Aorta (tissue), 5 donors: ENCODE measurements at regions not wholly inside any gene's neighbourhood (a gene's known extent, or its start where the extent isn't known, plus 50 kb on each side); places are given as distances from the start of the nearest gene placed in this dataset.

Source experiments
- ATAC-seq: fragments of 200-7000 bp; cut with Tn5 transposase; one replicate; pipeline ENCODE4 v1.9.1; 2022; ENCODE audit warnings: moderate library complexity; ENCODE audit not compliant: low FRiP score
- DNase-seq, 2 donors: peaks; one replicate each; pipeline ENCODE4 v3.0.0-alpha.2; 2020
- H3K27ac ChIP-seq, 2 donors: one replicate each; pipeline ENCODE4 v1.5.1; 2013; ENCODE audit warnings: low read length in 2 of 2, mild to moderate bottlenecking in 2 of 2, moderate library complexity in 2 of 2, control low read depth in 1 of 2, inconsistent platforms in 1 of 2, low read depth in 1 of 2
- H3K27me3 ChIP-seq, 2 donors: one replicate each; pipeline ENCODE4 v1.6.1; 2013; ENCODE audit warnings: control low read depth in 1 of 2, low read length in 1 of 2, mild to moderate bottlenecking in 1 of 2, moderate library complexity in 1 of 2; ENCODE audit not compliant: insufficient read depth in 2 of 2, control insufficient read depth in 1 of 2
- H3K36me3 ChIP-seq, 2 donors: one replicate each; pipeline ENCODE4 v1.6.1; 2013; ENCODE audit warnings: control low read depth in 1 of 2, low read length in 1 of 2, mild to moderate bottlenecking in 1 of 2; ENCODE audit not compliant: insufficient read depth in 2 of 2, control insufficient read depth in 1 of 2
- H3K4me1 ChIP-seq, 2 donors: one replicate each; pipeline ENCODE4 v1.6.1; 2013; ENCODE audit warnings: low read length in 2 of 2, control low read depth in 1 of 2, mild to moderate bottlenecking in 1 of 2, moderate library complexity in 1 of 2; ENCODE audit not compliant: insufficient read depth in 2 of 2, control insufficient read depth in 1 of 2
- H3K4me3 ChIP-seq, 2 donors: one replicate each; pipeline ENCODE4 v1.5.1; 2013; ENCODE audit warnings: low read length in 2 of 2, control low read depth in 1 of 2, mild to moderate bottlenecking in 1 of 2
- H3K9me3 ChIP-seq: one replicate; pipeline ENCODE4 v1.6.1; 2013; ENCODE audit warnings: mild to moderate bottlenecking, low read length; ENCODE audit not compliant: control insufficient read depth
- WGBS, 2 donors: extraction: QIAGEN DNeasy Blood & Tissue Kit; methylation state at CpG; one replicate each; pipeline ENCODE4 v1.1.7; 2013; 5-methylcytosine and 5-hydroxymethylcytosine counted together
- intact Hi-C, 2 donors: fragments of 100-400 bp; cut with DNase I; formaldehyde crosslinking; loops; one replicate each; pipeline versions ENCODE4 v1.14.2 to v1.15.0; 2022
- donor health status: healthy with polysubstance abuse.
- donor health status: Bipolar disorder and iron deficiency.
- donor health status: DM: no; HTN: no; CAD: no.
- donor health status: DM: no; HTN: no; CAD: no.
- donor health status: DM: yes; HTN: yes; CAD: no.

DNA sequence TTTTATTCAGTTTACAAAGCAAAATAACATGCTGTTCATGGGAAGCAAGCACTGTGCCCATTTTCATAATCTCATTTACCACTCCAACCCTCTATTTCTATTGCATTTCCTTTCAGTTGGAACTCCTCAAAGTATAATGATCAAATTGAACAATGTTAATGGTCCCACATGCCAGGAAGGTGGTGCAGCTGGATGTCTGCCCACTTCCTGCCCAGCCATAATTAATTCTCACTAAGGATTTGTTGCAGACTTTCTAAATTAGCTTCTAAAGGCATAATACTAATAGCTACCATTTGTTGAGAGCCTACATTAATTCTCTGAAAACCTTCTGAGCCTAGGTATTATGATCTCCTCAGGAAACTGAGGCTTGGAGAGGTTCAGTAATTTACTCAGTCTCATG, 316.1 kb upstream of the TPM1 start:
- Histone ChIP-seq H3K36me3 (peaks cover 3 to 7% of the 10 kb centered on the region in 2 donors), H3K4me3 (no peak overlapping the region), H3K27me3 (no peaks in the 10 kb centered on the region), H3K4me1 (no peaks in the 10 kb centered on the region), H3K27ac (no peak overlapping the region), H3K9me3 (no peaks in the 10 kb centered on the region)
- DNase-seq (no peak), ATAC-seq (no peak)
- intact Hi-C loops = no loop called here

- WGBS, 2 donors = 81 to 91% methylated on average over 2 of the region's 2 CpGs
- intact Hi-C loops = no loop called here
- Histone ChIP-seq H3K27me3 (no peaks in the 10 kb centered on the region), H3K4me3 (no peak overlapping the region), H3K27ac (no peak overlapping the region), H3K36me3 (peaks cover 4 to 7% of the 10 kb centered on the region in 2 donors), H3K4me1 (no peaks in the 10 kb centered on the region), H3K9me3 (no peaks in the 10 kb centered on the region)
- no peak for DNase-seq
- ATAC-seq = no peak
Observed at GRCh38 chr15:62727501-62727900, 315.0 kb upstream of the TPM1 start.

DNA sequence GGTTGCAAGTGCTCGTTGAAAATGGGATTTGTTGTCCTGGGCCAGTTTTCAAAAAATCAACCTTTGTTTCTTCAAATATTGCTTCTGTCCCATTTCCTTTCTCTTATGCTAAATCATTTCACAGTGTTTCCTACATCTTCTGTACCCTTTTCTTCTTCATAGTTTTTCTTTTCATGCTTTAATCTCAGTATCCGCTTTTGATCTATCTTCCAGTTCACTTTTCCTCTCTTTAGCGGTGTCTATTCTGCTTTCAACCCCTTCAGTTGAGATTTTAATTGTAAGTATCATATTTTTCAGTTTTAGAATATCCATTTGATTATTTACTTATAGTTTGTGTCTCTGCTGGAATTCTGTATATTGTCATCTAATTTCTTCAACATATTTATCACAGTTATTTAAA, 311.7 kb upstream of the TPM1 start:
- Histone ChIP-seq H3K27ac (no peak overlapping the region), H3K27me3 (no peaks in the 10 kb centered on the region), H3K4me1 (peaks cover 0 to 1% of the 10 kb centered on the region in 2 donors), H3K36me3 (peaks cover 4 to 11% of the 10 kb centered on the region in 2 donors), H3K4me3 (no peak overlapping the region), H3K9me3 (no peaks in the 10 kb centered on the region)
- WGBS, 2 donors = 88 to 89% methylated on average over 3 of the region's 3 CpGs
- intact Hi-C loops = no loop called here
- ATAC-seq (no peak), DNase-seq (no peak)

GRCh38 chr15:62732078-62732477, 310.5 kb upstream of the TPM1 start:
- no peaks in the 10 kb centered on the region for H3K27me3 ChIP-seq
- intact Hi-C loops = no loop called here
- H3K4me1 ChIP-seq = peaks cover 0 to 1% of the 10 kb centered on the region in 2 donors
- 96 to 97% methylated on average over 3 of the region's 3 CpGs for WGBS, 2 donors
- peaks cover 4 to 11% of the 10 kb centered on the region in 2 donors for H3K36me3 ChIP-seq
- no peaks in the 10 kb centered on the region for H3K9me3 ChIP-seq
- DNase-seq = no peak
- H3K27ac ChIP-seq = no peak overlapping the region
- ATAC-seq = no peak
- no peak overlapping the region for H3K4me3 ChIP-seq

GRCh38 chr15:62734706-62735105, 307.8 kb upstream of the TPM1 start:
- H3K27ac ChIP-seq = no peak overlapping the region
- H3K4me3 ChIP-seq = no peak overlapping the region
- H3K9me3 ChIP-seq = no peaks in the 10 kb centered on the region
- H3K27me3 ChIP-seq = no peaks in the 10 kb centered on the region
- H3K36me3 ChIP-seq = peaks cover 4 to 11% of the 10 kb centered on the region in 2 donors
- DNase-seq = no peak
- intact Hi-C loops = no loop called here
- ATAC-seq = no peak
- peaks cover 0 to 1% of the 10 kb centered on the region in 2 donors for H3K4me1 ChIP-seq
- 86 to 88% methylated on average over 5 of the region's 5 CpGs for WGBS, 2 donors

- ATAC-seq (no peak), DNase-seq (no peak)
- no peak overlapping the region for H3K27ac ChIP-seq
- no peak overlapping the region for H3K4me3 ChIP-seq
- H3K4me1 ChIP-seq = peaks cover 0 to 1% of the 10 kb centered on the region in 2 donors
- 95 to 97% methylated on average over 14 of the region's 14 CpGs for WGBS, 2 donors
- no peaks in the 10 kb centered on the region for H3K9me3 ChIP-seq
- intact Hi-C loops = no loop called here
- H3K27me3 ChIP-seq = no peaks in the 10 kb centered on the region
- H3K36me3 ChIP-seq = peaks cover 4 to 12% of the 10 kb centered on the region in 2 donors
Observed at GRCh38 chr15:62736756-62737155, 305.8 kb upstream of the TPM1 start.

- DNase-seq (no peak), ATAC-seq (no peak)
- WGBS, 2 donors = 88 to 92% methylated on average over 4 of the region's 4 CpGs
- H3K4me1 ChIP-seq = peaks cover 0 to 1% of the 10 kb centered on the region in 2 donors
- no peak overlapping the region for H3K27ac ChIP-seq
- intact Hi-C loops = no loop called here
- H3K4me3 ChIP-seq = no peak overlapping the region
- H3K9me3 ChIP-seq = no peaks in the 10 kb centered on the region
- peaks cover 2 to 12% of the 10 kb centered on the region in 2 donors for H3K36me3 ChIP-seq
- no peaks in the 10 kb centered on the region for H3K27me3 ChIP-seq
Observed at GRCh38 chr15:62737551-62737950, 305.0 kb upstream of the TPM1 start.

DNA sequence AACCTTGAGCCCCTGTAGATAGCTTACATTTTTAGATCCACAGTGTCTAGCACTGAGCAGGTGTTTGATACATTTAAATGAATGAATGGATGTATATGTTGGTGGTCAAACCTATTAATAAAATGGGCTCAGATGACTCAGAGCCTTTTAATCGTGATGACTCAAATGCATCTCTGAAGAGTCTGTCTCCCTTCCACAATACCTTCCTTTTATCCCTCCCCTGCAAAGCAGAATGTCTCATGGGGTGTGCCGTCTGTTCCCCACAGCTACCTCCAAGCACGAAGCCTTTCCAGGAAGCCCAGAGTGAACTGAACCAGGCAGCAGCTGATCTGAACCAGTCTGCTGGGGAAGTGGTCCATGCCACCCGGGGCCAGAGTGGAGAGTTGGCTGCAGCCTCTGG, 303.5 kb upstream of the TPM1 start:
- DNase-seq = no peak
- Histone ChIP-seq H3K27ac (no peak overlapping the region), H3K4me1 (peaks cover 0 to 1% of the 10 kb centered on the region in 2 donors), H3K36me3 (peaks cover 0 to 9% of the 10 kb centered on the region in 2 donors), H3K4me3 (no peak overlapping the region), H3K27me3 (no peaks in the 10 kb centered on the region), H3K9me3 (no peaks in the 10 kb centered on the region)
- ATAC-seq = no peak
- 71 to 79% methylated on average over 4 of the region's 4 CpGs for WGBS, 2 donors
- intact Hi-C loops = no loop called here

GRCh38 chr15:62739507-62739906, 303.0 kb upstream of the TPM1 start:
- WGBS, 2 donors = 61 to 70% methylated on average over 3 of the region's 3 CpGs
- peaks cover 0 to 9% of the 10 kb centered on the region in 2 donors for H3K36me3 ChIP-seq
- no peak overlapping the region for H3K4me3 ChIP-seq
- H3K27ac ChIP-seq = no peak overlapping the region
- intact Hi-C loops = no loop called here
- DNase-seq (no peak), ATAC-seq (no peak)
- H3K9me3 ChIP-seq = no peaks in the 10 kb centered on the region
- H3K4me1 ChIP-seq = peaks cover 0 to 1% of the 10 kb centered on the region in 2 donors
- no peaks in the 10 kb centered on the region for H3K27me3 ChIP-seq
